WTC11 (cell line): ENCODE measurements at regions not wholly inside any gene's neighbourhood (a gene's known extent, or its start where the extent isn't known, plus 50 kb on each side); places are given as distances from the start of the nearest gene placed in this dataset.

Experiments
- AFF4 ChIP-seq: sonication (generic); formaldehyde crosslinking; IDR thresholded peaks from 2 replicates; pipeline ENCODE4 v1.8.1; 2023; ENCODE audit warnings: mild to moderate bottlenecking, missing genetic modification reagents, borderline replicate concordance
- ARID4B ChIP-seq: sonication (generic); formaldehyde crosslinking; IDR thresholded peaks from 2 replicates; pipeline ENCODE4 v1.8.0; 2023; ENCODE audit warnings: missing genetic modification reagents, mild to moderate bottlenecking, borderline replicate concordance
- ATF2 ChIP-seq: sonication (generic); formaldehyde crosslinking; IDR thresholded peaks from 2 replicates; pipeline ENCODE4 v1.8.1; 2022; ENCODE audit warnings: low read depth, missing genetic modification reagents, borderline replicate concordance
- ATF3 ChIP-seq: sonication (generic); formaldehyde crosslinking; conservative IDR thresholded peaks from 2 replicates; pipeline ENCODE4 v1.8.1; 2022; ENCODE audit warnings: mild to moderate bottlenecking, missing genetic modification reagents
- CBFB ChIP-seq: sonication (generic); formaldehyde crosslinking; IDR thresholded peaks from 2 replicates; pipeline ENCODE4 v1.8.1; 2022; ENCODE audit warnings: mild to moderate bottlenecking, low read depth, missing genetic modification reagents
- CTCF ChIP-seq: fragments of 200-600 bp; IDR thresholded peaks from 2 replicates; pipeline ENCODE4 v1.8.0; 2022; ENCODE audit warnings: antibody characterized with exemption
- E2F1 ChIP-seq: sonication (generic); formaldehyde crosslinking; IDR thresholded peaks from 2 replicates; pipeline ENCODE4 v1.8.0; 2022; ENCODE audit warnings: mild to moderate bottlenecking, missing genetic modification reagents
- IRF1 ChIP-seq: sonication (generic); formaldehyde crosslinking; IDR thresholded peaks from 2 replicates; pipeline ENCODE4 v1.8.0; 2023; ENCODE audit warnings: missing genetic modification reagents
- NR3C1 ChIP-seq: sonication (generic); formaldehyde crosslinking; conservative IDR thresholded peaks from 2 replicates; pipeline ENCODE4 v1.8.1; 2023; ENCODE audit warnings: low read depth, mild to moderate bottlenecking, missing genetic modification reagents
- PRDM15 ChIP-seq: sonication (generic); formaldehyde crosslinking; IDR thresholded peaks from 2 replicates; pipeline ENCODE4 v1.8.0; 2022; ENCODE audit warnings: missing genetic modification reagents
- PREB ChIP-seq: sonication (generic); formaldehyde crosslinking; IDR thresholded peaks from 2 replicates; pipeline ENCODE4 v1.8.1; 2022; ENCODE audit warnings: mild to moderate bottlenecking, missing genetic modification reagents, moderate library complexity, borderline replicate concordance
- USF1 ChIP-seq: sonication (generic); formaldehyde crosslinking; IDR thresholded peaks from 2 replicates; pipeline ENCODE4 v1.8.0; 2022; ENCODE audit warnings: mild to moderate bottlenecking, missing genetic modification reagents
- ZBTB21 ChIP-seq: sonication (generic); formaldehyde crosslinking; IDR thresholded peaks from 2 replicates; pipeline ENCODE4 v1.8.1; 2023; ENCODE audit warnings: mild to moderate bottlenecking, missing genetic modification reagents, borderline replicate concordance

GRCh38 chr14:62251237-62251636 lies 489.0 kb downstream of the SNAPC1 start:
- TF ChIP-seq ATF3 (CRISPR knock-in tag), result no peak
- no peak for TF ChIP-seq NR3C1 (CRISPR knock-in tag)
- no peak for TF ChIP-seq ARID4B (CRISPR knock-in tag)
- TF ChIP-seq ZBTB21, result no peak
- TF ChIP-seq PREB (CRISPR knock-in tag), result no peak
- TF ChIP-seq CTCF, result no peak
- no peak for TF ChIP-seq PRDM15 (CRISPR knock-in tag)
- no peak for TF ChIP-seq CBFB (CRISPR knock-in tag)
- TF ChIP-seq E2F1 (CRISPR knock-in tag), result no peak
- TF ChIP-seq ATF2 (CRISPR knock-in tag), result no peak
- no peak for TF ChIP-seq USF1
- TF ChIP-seq IRF1 (CRISPR knock-in tag), result no peak
- no peak for TF ChIP-seq AFF4 (CRISPR knock-in tag)
